ENCODE measurements at regions not wholly inside any gene's neighbourhood (a gene's known extent, or its start where the extent isn't known, plus 50 kb on each side); places are given as distances from the start of the nearest gene placed in this dataset.

DNA sequence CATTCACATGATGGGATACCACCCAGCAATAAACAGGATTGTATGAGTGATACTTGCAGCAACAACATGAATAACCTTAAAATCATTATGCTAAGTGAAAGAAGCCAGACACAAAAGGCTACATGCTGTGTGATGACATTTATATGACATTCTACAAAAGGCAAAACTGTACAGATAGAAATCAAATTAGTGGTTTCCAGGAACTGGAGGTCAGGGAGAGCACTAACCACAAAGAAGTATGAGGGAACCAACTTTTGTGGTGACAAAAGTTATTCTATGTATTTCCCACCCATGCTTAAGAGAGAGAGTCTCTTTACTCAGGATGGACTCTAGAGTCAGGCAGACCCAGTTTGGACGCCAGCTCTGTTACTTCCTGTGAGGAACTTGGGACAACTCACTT lies 364.5 kb upstream of the DAB1 start:
- no peak overlapping the region for H3K9ac ChIP-seq
- H3K36me3 ChIP-seq (ENCODE audit: control insufficient read depth, insufficient read depth, low read length): no peaks in the 10 kb centered on the region
- no peak overlapping the region for H3K4me2 ChIP-seq (ENCODE audit: low read length)
- no peaks in the 10 kb centered on the region for H3K4me1 ChIP-seq
- no peaks in the 10 kb centered on the region for H3K79me2 ChIP-seq
- TF ChIP-seq, protein P1, sequence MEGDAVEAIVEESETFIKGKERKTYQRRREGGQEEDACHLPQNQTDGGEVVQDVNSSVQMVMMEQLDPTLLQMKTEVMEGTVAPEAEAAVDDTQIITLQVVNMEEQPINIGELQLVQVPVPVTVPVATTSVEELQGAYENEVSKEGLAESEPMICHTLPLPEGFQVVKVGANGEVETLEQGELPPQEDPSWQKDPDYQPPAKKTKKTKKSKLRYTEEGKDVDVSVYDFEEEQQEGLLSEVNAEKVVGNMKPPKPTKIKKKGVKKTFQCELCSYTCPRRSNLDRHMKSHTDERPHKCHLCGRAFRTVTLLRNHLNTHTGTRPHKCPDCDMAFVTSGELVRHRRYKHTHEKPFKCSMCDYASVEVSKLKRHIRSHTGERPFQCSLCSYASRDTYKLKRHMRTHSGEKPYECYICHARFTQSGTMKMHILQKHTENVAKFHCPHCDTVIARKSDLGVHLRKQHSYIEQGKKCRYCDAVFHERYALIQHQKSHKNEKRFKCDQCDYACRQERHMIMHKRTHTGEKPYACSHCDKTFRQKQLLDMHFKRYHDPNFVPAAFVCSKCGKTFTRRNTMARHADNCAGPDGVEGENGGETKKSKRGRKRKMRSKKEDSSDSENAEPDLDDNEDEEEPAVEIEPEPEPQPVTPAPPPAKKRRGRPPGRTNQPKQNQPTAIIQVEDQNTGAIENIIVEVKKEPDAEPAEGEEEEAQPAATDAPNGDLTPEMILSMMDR (IDR thresholded peaks at IDR 0.05): no peak
- H3K4me3 ChIP-seq (ENCODE audit: low read depth, low read length): no peak overlapping the region
- no peak overlapping the region for H3K27ac ChIP-seq
- no peaks in the 10 kb centered on the region for H3K9me3 ChIP-seq (ENCODE audit: control insufficient read depth, low read length)
- no peak overlapping the region for H2AFZ ChIP-seq
- H3K27me3 ChIP-seq (ENCODE audit: control insufficient read depth, insufficient read depth, low read length): no peaks in the 10 kb centered on the region

DNA sequence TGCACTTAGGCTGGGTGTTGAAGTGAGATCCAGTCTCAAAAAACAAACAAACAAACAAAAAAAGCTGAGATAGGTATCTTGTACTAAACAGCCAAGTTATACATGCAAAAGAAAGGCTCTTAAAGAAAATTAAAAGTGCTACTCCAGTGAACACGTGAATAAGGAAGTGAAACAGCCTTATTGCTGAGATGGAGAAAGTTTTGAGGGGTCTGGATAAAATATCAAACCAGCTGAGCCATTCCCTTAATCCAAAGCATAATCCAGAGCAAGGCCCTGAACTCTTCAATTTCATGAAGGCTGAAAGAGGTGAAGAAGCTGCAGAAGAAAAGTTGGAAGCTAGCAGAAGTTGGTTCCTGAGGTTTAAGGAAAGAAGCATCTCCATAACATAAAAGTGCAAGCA lies 360.5 kb upstream of the DAB1 start:
- Histone ChIP-seq H3K27ac (no peak overlapping the region), H3K4me2 (ENCODE audit: low read length) (no peak overlapping the region), H2AFZ (no peak overlapping the region), H3K79me2 (no peaks in the 10 kb centered on the region), H3K9me3 (ENCODE audit: control insufficient read depth, low read length) (no peaks in the 10 kb centered on the region), H3K36me3 (ENCODE audit: control insufficient read depth, insufficient read depth, low read length) (no peaks in the 10 kb centered on the region), H3K27me3 (ENCODE audit: control insufficient read depth, insufficient read depth, low read length) (no peaks in the 10 kb centered on the region), H3K4me3 (ENCODE audit: low read depth, low read length) (no peak overlapping the region), H3K4me1 (no peaks in the 10 kb centered on the region), H3K9ac (no peak overlapping the region)
- TF ChIP-seq, protein P1 (IDR thresholded peaks at IDR 0.05): no peak

DNA sequence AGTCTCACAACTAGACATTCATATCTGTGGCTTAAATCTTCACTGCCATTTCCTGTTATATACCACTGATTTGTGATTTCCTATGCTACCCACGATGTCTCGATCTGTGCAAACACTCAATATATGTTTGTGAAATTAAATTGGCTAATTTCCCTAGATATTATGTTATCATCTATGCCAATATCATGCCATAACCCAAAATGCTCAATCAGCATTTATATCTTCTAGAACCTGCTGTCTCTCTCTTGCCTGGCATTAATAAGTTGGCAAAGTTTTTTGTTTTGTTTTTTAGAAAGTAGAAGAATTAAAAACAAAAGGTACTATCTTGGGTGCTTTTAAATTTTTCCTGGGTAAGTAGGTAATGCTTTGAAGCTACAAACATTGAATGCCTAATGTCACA lies 358.5 kb upstream of the DAB1 start:
- no peak overlapping the region for H3K4me2 ChIP-seq (ENCODE audit: low read length)
- no peak overlapping the region for H3K9ac ChIP-seq
- H2AFZ ChIP-seq: no peak overlapping the region
- no peaks in the 10 kb centered on the region for H3K9me3 ChIP-seq (ENCODE audit: control insufficient read depth, low read length)
- H3K27ac ChIP-seq: no peak overlapping the region
- H3K27me3 ChIP-seq (ENCODE audit: control insufficient read depth, insufficient read depth, low read length): no peaks in the 10 kb centered on the region
- no peaks in the 10 kb centered on the region for H3K4me1 ChIP-seq
- TF ChIP-seq, protein P1 (IDR thresholded peaks at IDR 0.05): no peak
- H3K4me3 ChIP-seq (ENCODE audit: low read depth, low read length): no peak overlapping the region
- no peaks in the 10 kb centered on the region for H3K79me2 ChIP-seq
- no peaks in the 10 kb centered on the region for H3K36me3 ChIP-seq (ENCODE audit: control insufficient read depth, insufficient read depth, low read length)

DNA sequence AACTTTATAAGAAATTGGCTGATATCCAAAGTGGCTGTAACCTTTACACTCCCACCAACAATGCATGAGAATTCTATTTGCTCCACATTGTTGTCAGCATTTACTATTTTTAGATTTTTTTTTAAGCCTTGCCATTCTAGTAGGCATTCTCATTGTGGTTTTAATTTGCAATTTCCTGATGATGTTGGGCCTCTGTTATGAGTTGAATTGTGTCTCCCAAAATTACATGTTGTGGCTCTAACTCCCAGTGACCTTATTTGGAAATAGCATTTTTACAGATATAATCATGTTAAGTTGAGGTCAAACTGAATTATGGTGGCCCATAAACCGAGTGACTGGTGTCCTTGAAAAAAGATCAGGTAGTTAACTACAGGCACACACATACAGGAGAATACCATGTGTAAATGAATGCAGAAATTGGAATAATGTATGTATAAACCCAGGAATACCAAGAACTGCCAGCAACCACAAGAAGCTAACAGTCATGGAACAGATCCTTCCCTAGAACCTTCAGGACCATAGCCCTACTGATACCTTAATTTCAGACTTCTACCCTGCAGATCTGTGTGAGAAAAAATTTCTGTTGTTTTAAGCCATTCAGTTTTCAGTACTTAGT lies 348.8 kb upstream of the DAB1 start:
- Histone ChIP-seq H3K4me3 (ENCODE audit: low read depth, low read length) (no peak overlapping the region), H3K27ac (no peak overlapping the region), H3K4me1 (no peaks in the 10 kb centered on the region), H3K4me2 (ENCODE audit: low read length) (no peak overlapping the region), H3K9me3 (ENCODE audit: control insufficient read depth, low read length) (no peaks in the 10 kb centered on the region), H3K9ac (no peak overlapping the region), H2AFZ (no peak overlapping the region), H3K36me3 (ENCODE audit: control insufficient read depth, insufficient read depth, low read length) (no peaks in the 10 kb centered on the region), H3K27me3 (ENCODE audit: control insufficient read depth, insufficient read depth, low read length) (no peaks in the 10 kb centered on the region), H3K79me2 (no peaks in the 10 kb centered on the region)
- TF ChIP-seq, protein P1 (IDR thresholded peaks at IDR 0.05): no peak

DNA sequence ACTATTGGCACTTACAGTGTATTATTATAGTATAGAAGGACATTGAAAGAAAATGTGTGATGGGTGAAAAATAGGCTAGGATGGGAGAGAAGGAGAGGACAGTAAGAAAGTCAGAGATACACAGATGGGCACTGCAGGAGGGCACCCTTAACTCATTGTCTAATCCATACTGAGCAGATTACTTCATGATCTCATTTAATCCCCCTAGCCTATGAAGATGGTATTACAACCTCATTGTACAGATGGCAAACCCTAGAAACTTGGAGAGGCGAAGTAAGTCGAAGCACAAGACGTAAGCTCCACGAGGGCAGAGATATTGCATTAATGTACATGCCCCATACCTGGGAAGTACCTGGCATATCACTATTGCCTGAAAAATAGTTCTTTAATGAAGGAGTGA lies 346.9 kb upstream of the DAB1 start:
- Histone ChIP-seq H3K36me3 (ENCODE audit: control insufficient read depth, insufficient read depth, low read length) (no peaks in the 10 kb centered on the region), H2AFZ (no peak overlapping the region), H3K9me3 (ENCODE audit: control insufficient read depth, low read length) (no peaks in the 10 kb centered on the region), H3K27me3 (ENCODE audit: control insufficient read depth, insufficient read depth, low read length) (no peaks in the 10 kb centered on the region), H3K9ac (no peak overlapping the region), H3K4me2 (ENCODE audit: low read length) (no peak overlapping the region), H3K4me1 (no peaks in the 10 kb centered on the region), H3K27ac (no peak overlapping the region), H3K79me2 (no peaks in the 10 kb centered on the region), H3K4me3 (ENCODE audit: low read depth, low read length) (no peak overlapping the region)
- TF ChIP-seq, protein P1 (IDR thresholded peaks at IDR 0.05): no peak

All from parathyroid adenoma (tissue), 2 donors.